HepG2 (cell line): ENCODE measurements at regions not wholly inside any gene's neighbourhood (a gene's known extent, or its start where the extent isn't known, plus 50 kb on each side); places are given as distances from the start of the nearest gene placed in this dataset.

ENCODE experiments used
- AGO1 ChIP-seq: fragments of 200-400 bp; formaldehyde crosslinking; IDR thresholded peaks from 2 replicates; pipeline ENCODE4 v1.6.1; 2017; ENCODE audit warnings: mild to moderate bottlenecking, low read depth, low read length, moderate library complexity; ENCODE audit not compliant: poor library complexity, severe bottlenecking
- HDAC1 ChIP-seq: sonication (generic); formaldehyde crosslinking; IDR thresholded peaks from 2 replicates; pipeline ENCODE4 v1.5.1; 2020; ENCODE audit warnings: mild to moderate bottlenecking, missing genetic modification reagents
- MXD4 ChIP-seq: IDR thresholded peaks from 2 replicates; pipeline ENCODE4 v1.6.1; 2016; ENCODE audit warnings: mild to moderate bottlenecking, missing biosample characterization, missing genetic modification reagents
- PAX8 ChIP-seq: sonication (generic); formaldehyde crosslinking; IDR thresholded peaks from 2 replicates; pipeline ENCODE4 v1.8.0; 2022; ENCODE audit warnings: mild to moderate bottlenecking, missing genetic modification reagents, borderline replicate concordance
- PHF21A ChIP-seq: sonication (generic); formaldehyde crosslinking; IDR thresholded peaks from 2 replicates; pipeline ENCODE4 v1.5.0; 2020; ENCODE audit warnings: mild to moderate bottlenecking, missing genetic modification reagents
- PRPF4 ChIP-seq: fragments of 200-400 bp; formaldehyde crosslinking; IDR thresholded peaks from 2 replicates; pipeline ENCODE4 v1.6.1; 2016; ENCODE audit warnings: low read length, low read depth; ENCODE audit not compliant: poor library complexity, severe bottlenecking
- RBM22 ChIP-seq: fragments of 200-400 bp; formaldehyde crosslinking; optimal IDR thresholded peaks from 2 replicates; pipeline ENCODE3; 2017; ENCODE audit warnings: mild to moderate bottlenecking, low read length, moderate library complexity
- SP1 ChIP-seq, 2 experiments: fragments of 450-650 bp in 1 of 2; sonication (generic) in 1 of 2; formaldehyde crosslinking in 1 of 2; IDR thresholded peaks; 2 replicates each; pipeline versions ENCODE4 v1.4.0 to v1.6.1; 2016 to 2020; ENCODE audit warnings: missing genetic modification reagents in 1 of 2
- ZEB1 ChIP-seq: IDR thresholded peaks from 2 replicates; pipeline ENCODE4 v1.6.1; 2012; ENCODE audit warnings: mild to moderate bottlenecking, low read depth, inconsistent platforms; ENCODE audit not compliant: insufficient replicate concordance
- ZNF124 ChIP-seq: sonication (generic); formaldehyde crosslinking; IDR thresholded peaks from 2 replicates; pipeline ENCODE4 v1.4.0; 2020; ENCODE audit warnings: missing genetic modification reagents
- ZNF317 ChIP-seq: sonication (generic); formaldehyde crosslinking; IDR thresholded peaks from 2 replicates; pipeline ENCODE4 v1.5.0; 2020; ENCODE audit warnings: mild to moderate bottlenecking, missing genetic modification reagents
- ZNF766 ChIP-seq: sonication (generic); formaldehyde crosslinking; IDR thresholded peaks from 2 replicates; pipeline ENCODE4 v1.5.0; 2020; ENCODE audit warnings: missing genetic modification reagents, borderline replicate concordance
- ZNF878 ChIP-seq: sonication (generic); formaldehyde crosslinking; IDR thresholded peaks from 2 replicates; pipeline ENCODE4 v1.8.1; 2023; ENCODE audit warnings: mild to moderate bottlenecking, missing genetic modification reagents, moderate library complexity
- TF ChIP-seq, protein P1 (sequence below): sonication (generic); formaldehyde crosslinking; IDR thresholded peaks from 2 replicates; pipeline ENCODE4 v1.8.0; 2022; ENCODE audit warnings: low read depth, missing genetic modification reagents
- TF ChIP-seq, protein P2 (sequence below): sonication (generic); formaldehyde crosslinking; IDR thresholded peaks from 2 replicates; pipeline ENCODE4 v1.4.0; 2020; ENCODE audit warnings: missing genetic modification reagents
- TF ChIP-seq, protein P3 (sequence below): sonication (generic); formaldehyde crosslinking; IDR thresholded peaks from 2 replicates; pipeline ENCODE4 v1.8.1; 2023; ENCODE audit warnings: mild to moderate bottlenecking, moderate library complexity, missing genetic modification reagents
- TF ChIP-seq, protein P4 (sequence below): IDR thresholded peaks from 2 replicates; pipeline ENCODE4 v1.6.1; 2016; ENCODE audit warnings: missing genetic modification reagents, missing compliant biosample characterization
- TF ChIP-seq, protein P5 (sequence below): sonication (generic); formaldehyde crosslinking; IDR thresholded peaks from 2 replicates; pipeline ENCODE4 v1.5.0; 2020; ENCODE audit warnings: mild to moderate bottlenecking, missing genetic modification reagents, borderline replicate concordance

DNA sequence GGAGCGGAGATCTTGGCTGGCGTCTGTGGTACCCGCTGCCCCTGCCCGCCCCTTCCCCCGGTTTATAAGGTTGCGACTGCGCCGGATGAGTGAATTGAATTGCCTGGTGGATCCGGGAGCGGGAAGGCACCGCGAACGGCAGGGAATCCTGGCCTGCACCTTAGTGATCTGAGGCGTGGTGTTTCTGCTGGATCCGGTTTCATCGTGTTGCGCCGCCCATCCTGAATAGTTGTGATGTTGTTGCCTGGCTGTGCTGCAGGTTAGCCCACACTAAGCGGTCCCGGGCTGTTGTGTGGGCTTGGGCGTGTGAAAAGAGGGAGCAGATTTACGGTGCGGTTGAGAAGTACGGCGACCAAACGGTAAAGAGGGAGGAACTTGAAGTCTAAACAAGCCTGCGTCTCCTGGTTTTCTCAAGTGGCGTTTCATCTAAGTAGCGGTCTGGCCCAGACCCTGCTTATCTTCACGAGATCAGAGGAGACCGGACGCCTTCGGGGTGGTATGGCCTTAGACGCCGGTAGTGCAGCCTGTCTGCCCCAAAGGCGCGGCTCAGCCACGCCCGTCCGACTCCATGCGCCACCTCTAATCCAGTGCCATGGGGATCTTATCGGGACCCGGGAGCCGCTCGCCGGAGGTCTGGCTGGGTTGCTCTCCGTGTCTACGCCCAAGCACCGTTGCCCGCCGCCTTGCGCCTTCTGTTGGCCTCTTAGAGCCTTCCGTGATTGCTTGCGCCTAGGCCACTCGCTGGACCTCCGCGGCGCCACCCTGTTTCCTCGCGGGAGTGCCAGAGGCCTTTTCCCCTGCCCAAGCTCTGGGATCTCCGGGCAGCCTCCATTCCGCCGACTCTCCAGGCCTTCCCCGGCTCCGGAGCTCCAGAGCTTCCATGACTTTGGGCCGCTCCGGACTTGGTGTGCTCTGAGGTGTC lies 87.5 kb upstream of the RHOU start (continued):
- TF ChIP-seq, protein P1, sequence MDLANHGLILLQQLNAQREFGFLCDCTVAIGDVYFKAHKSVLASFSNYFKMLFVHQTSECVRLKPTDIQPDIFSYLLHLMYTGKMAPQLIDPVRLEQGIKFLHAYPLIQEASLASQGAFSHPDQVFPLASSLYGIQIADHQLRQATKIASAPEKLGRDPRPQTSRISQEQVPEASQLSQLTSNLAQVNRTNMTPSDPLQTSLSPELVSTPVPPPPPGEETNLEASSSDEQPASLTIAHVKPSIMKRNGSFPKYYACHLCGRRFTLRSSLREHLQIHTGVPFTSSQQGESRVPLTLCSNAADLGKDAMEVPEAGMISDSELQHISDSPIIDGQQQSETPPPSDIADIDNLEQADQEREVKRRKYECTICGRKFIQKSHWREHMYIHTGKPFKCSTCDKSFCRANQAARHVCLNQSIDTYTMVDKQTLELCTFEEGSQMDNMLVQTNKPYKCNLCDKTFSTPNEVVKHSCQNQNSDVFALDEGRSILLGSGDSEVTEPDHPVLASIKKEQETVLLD (CRISPR knock-in tag): 0 out of 2 replicates have a peak, but pooled peaks have one; percentile 41
- TF ChIP-seq, protein P2, sequence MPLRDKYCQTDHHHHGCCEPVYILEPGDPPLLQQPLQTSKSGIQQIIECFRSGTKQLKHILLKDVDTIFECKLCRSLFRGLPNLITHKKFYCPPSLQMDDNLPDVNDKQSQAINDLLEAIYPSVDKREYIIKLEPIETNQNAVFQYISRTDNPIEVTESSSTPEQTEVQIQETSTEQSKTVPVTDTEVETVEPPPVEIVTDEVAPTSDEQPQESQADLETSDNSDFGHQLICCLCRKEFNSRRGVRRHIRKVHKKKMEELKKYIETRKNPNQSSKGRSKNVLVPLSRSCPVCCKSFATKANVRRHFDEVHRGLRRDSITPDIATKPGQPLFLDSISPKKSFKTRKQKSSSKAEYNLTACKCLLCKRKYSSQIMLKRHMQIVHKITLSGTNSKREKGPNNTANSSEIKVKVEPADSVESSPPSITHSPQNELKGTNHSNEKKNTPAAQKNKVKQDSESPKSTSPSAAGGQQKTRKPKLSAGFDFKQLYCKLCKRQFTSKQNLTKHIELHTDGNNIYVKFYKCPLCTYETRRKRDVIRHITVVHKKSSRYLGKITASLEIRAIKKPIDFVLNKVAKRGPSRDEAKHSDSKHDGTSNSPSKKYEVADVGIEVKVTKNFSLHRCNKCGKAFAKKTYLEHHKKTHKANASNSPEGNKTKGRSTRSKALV (CRISPR knock-in tag): peak; percentile 68
- TF ChIP-seq RBM22: peak; percentile 38
- peak; percentile 41 for TF ChIP-seq AGO1
- no peak for TF ChIP-seq MXD4 (CRISPR knock-in tag)
- no peak for TF ChIP-seq SP1 (IDR thresholded peaks at IDR 0.05)
- 0 out of 2 replicates have a peak, but pooled peaks have one; percentile 16 for TF ChIP-seq SP1 (CRISPR knock-in tag; IDR thresholded peaks at IDR 0.05)
- TF ChIP-seq, protein P3, sequence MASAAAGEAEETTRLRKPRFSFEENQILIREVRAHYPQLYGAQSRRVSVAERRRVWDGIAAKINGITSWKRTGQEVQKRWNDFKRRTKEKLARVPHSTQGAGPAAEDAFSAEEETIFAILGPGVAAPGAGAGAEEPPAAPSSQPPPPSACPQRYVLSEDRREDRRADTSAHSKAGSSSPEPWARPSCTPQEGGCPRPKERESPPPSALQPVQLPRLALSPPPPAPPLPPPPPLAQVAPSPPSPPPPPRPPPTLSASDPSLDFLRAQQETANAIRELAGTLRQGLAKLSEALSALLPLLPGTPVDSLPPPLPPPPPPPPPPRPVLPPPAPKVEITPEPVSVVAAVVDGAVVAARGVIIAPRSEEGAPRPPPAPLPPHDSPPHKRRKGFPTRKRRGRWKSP (CRISPR knock-in tag): peak; percentile 75
- TF ChIP-seq HDAC1 (CRISPR knock-in tag): peak; percentile 32; the same call in 1 of the 2 replicates
- peak; percentile 68; the same call in 1 of the 2 replicates for TF ChIP-seq PHF21A (CRISPR knock-in tag)
- peak; percentile 75; the same call in 1 of the 2 replicates for TF ChIP-seq ZNF317 (CRISPR knock-in tag)
- TF ChIP-seq, protein P4, sequence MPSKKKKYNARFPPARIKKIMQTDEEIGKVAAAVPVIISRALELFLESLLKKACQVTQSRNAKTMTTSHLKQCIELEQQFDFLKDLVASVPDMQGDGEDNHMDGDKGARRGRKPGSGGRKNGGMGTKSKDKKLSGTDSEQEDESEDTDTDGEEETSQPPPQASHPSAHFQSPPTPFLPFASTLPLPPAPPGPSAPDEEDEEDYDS (CRISPR knock-in tag): peak; percentile 87
- TF ChIP-seq, protein P5, sequence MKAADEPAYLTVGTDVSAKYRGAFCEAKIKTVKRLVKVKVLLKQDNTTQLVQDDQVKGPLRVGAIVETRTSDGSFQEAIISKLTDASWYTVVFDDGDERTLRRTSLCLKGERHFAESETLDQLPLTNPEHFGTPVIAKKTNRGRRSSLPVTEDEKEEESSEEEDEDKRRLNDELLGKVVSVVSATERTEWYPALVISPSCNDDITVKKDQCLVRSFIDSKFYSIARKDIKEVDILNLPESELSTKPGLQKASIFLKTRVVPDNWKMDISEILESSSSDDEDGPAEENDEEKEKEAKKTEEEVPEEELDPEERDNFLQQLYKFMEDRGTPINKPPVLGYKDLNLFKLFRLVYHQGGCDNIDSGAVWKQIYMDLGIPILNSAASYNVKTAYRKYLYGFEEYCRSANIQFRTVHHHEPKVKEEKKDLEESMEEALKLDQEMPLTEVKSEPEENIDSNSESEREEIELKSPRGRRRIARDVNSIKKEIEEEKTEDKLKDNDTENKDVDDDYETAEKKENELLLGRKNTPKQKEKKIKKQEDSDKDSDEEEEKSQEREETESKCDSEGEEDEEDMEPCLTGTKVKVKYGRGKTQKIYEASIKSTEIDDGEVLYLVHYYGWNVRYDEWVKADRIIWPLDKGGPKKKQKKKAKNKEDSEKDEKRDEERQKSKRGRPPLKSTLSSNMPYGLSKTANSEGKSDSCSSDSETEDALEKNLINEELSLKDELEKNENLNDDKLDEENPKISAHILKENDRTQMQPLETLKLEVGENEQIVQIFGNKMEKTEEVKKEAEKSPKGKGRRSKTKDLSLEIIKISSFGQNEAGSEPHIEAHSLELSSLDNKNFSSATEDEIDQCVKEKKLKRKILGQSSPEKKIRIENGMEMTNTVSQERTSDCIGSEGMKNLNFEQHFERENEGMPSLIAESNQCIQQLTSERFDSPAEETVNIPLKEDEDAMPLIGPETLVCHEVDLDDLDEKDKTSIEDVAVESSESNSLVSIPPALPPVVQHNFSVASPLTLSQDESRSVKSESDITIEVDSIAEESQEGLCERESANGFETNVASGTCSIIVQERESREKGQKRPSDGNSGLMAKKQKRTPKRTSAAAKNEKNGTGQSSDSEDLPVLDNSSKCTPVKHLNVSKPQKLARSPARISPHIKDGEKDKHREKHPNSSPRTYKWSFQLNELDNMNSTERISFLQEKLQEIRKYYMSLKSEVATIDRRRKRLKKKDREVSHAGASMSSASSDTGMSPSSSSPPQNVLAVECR: peak; percentile 43; the same call in 1 of the 2 replicates
- no peak for TF ChIP-seq PRPF4
- TF ChIP-seq ZNF124 (CRISPR knock-in tag): peak; percentile 43; the same call in 1 of the 2 replicates
- no peak for TF ChIP-seq PAX8 (CRISPR knock-in tag)
- peak; percentile 59; the same call in 1 of the 2 replicates for TF ChIP-seq ZNF766 (CRISPR knock-in tag)
- no peak for TF ChIP-seq ZEB1
- TF ChIP-seq ZNF878 (CRISPR knock-in tag): peak; percentile 84; the same call in 1 of the 2 replicates
